ENCODE measurements at regions not wholly inside any gene's neighbourhood (a gene's known extent, or its start where the extent isn't known, plus 50 kb on each side); places are given as distances from the start of the nearest gene placed in this dataset.

- TF ChIP-seq POLR2A (IDR thresholded peaks at IDR 0.05; ENCODE audit: low read depth, low read length), result no peak
- no peak for TF ChIP-seq CTCF (IDR thresholded peaks at IDR 0.05; ENCODE audit: extremely low read depth in 1 of 2, insufficient read depth in 1 of 2, low read depth in 1 of 2, low read length in 2 of 2)
- TF ChIP-seq MAX (IDR thresholded peaks at IDR 0.05; ENCODE audit: insufficient read depth, insufficient read length), result no peak
- no peak for TF ChIP-seq EZH2 (IDR thresholded peaks at IDR 0.05; ENCODE audit: borderline replicate concordance, low read depth, low read length, severe bottlenecking)
- TF ChIP-seq POLR2AphosphoS5 (IDR thresholded peaks at IDR 0.05; ENCODE audit: insufficient read depth, low read depth, low read length), result no peak
Observed at GRCh38 chr3:127134466-127134865, 58.5 kb upstream of the PRR23E start.
